Right renal pelvis (tissue), 4 donors: ENCODE measurements at regions not wholly inside any gene's neighbourhood (a gene's known extent, or its start where the extent isn't known, plus 50 kb on each side); places are given as distances from the start of the nearest gene placed in this dataset.

Experiments used
- DNase-seq, 4 donors: peaks; one replicate each; pipeline ENCODE4 v3.0.0-alpha.2; 2013; ENCODE audit warnings: low read depth in 4 of 4, low spot score in 3 of 4, missing footprints in 1 of 4

- no peak for DNase-seq
These were observed 76.7 kb upstream of the SATB1 start for GRCh38 chr3:18501679-18502343.

- no peak for DNase-seq
These were observed 75.2 kb upstream of the SATB1 start for GRCh38 chr3:18500322-18500721.

- DNase-seq = no peak
These were observed 74.2 kb upstream of the SATB1 start for GRCh38 chr3:18499301-18499700.

GRCh38 chr3:18494251-18494650, 69.1 kb upstream of the SATB1 start:
- no peak for DNase-seq

GRCh38 chr3:18489939-18490338, 64.8 kb upstream of the SATB1 start:
- DNase-seq = no peak

GRCh38 chr3:18483226-18483625, 58.1 kb upstream of the SATB1 start:
- no peak for DNase-seq

- no peak for DNase-seq
These were observed 56.9 kb upstream of the SATB1 start for GRCh38 chr3:18481946-18482548.

- DNase-seq = no peak
These were observed 52.5 kb upstream of the SATB1 start for GRCh38 chr3:18477620-18478019.
